Immature natural killer cell (primary cell): ENCODE measurements at regions not wholly inside any gene's neighbourhood (a gene's known extent, or its start where the extent isn't known, plus 50 kb on each side); places are given as distances from the start of the nearest gene placed in this dataset.
"Not testable (repeated sequence)": the region's sequence is repeated elsewhere in the genome, so short reads cannot be mapped to it uniquely, and the experiment has no call there.

Experiments used
- DNase-seq, 3 donors: peaks; one replicate each; pipeline ENCODE4 v3.0.0; 2022; ENCODE audit warnings: mixed read lengths in 1 of 3
- H3K27ac Mint-ChIP-seq, 6 donors: one replicate each; pipeline ENCODE4 v1.8.0; 2020; ENCODE audit warnings: mixed read lengths in 6 of 6, mild to moderate bottlenecking in 5 of 6, inconsistent platforms in 4 of 6, moderate library complexity in 3 of 6
- H3K27me3 Mint-ChIP-seq, 3 donors: one replicate each; pipeline ENCODE4 v1.8.0; 2020 to 2021; ENCODE audit warnings: low read depth in 3 of 3, mild to moderate bottlenecking in 3 of 3, mixed read lengths in 3 of 3, moderate library complexity in 3 of 3, inconsistent platforms in 1 of 3
- H3K36me3 Mint-ChIP-seq, 3 donors: one replicate each; pipeline ENCODE4 v1.8.0; 2020; ENCODE audit warnings: mixed read lengths in 3 of 3, inconsistent platforms in 2 of 3, mild to moderate bottlenecking in 2 of 3
- H3K4me1 Mint-ChIP-seq, 2 donors: one replicate each; pipeline ENCODE4 v1.8.0; 2020; ENCODE audit warnings: inconsistent platforms in 2 of 2, mild to moderate bottlenecking in 2 of 2, mixed read lengths in 2 of 2, moderate library complexity in 1 of 2
- H3K4me3 Mint-ChIP-seq, 5 donors: one replicate each; pipeline ENCODE4 v1.8.0; 2020; ENCODE audit warnings: mild to moderate bottlenecking in 5 of 5, mixed read lengths in 5 of 5, inconsistent platforms in 3 of 5, moderate library complexity in 3 of 5
- H3K9me3 Mint-ChIP-seq, 6 donors: one replicate each; pipeline ENCODE4 v1.8.0; 2020; ENCODE audit warnings: mild to moderate bottlenecking in 6 of 6, mixed read lengths in 6 of 6, inconsistent platforms in 4 of 6, moderate library complexity in 3 of 6

GRCh38 chr1:89436856-89437255 is 73.0 kb downstream of the GBP6 start:
- no peaks in the 10 kb centered on the region for H3K4me1 Mint-ChIP-seq
- no peak overlapping the region for H3K27ac Mint-ChIP-seq
- peaks cover 0 to 8% (median 3%) of the 10 kb centered on the region in 3 donors for H3K36me3 Mint-ChIP-seq
- H3K27me3 Mint-ChIP-seq = peaks cover 4 to 7% (median 6%) of the 10 kb centered on the region in 3 donors
- no peak overlapping the region for H3K4me3 Mint-ChIP-seq
- peaks cover 4 to 31% (median 22%) of the 10 kb centered on the region in 6 donors for H3K9me3 Mint-ChIP-seq
- DNase-seq = no peak

GRCh38 chr1:89438301-89438700 is 74.4 kb downstream of the GBP6 start:
- DNase-seq, H3K27ac Mint-ChIP-seq, H3K36me3 Mint-ChIP-seq, H3K4me3 Mint-ChIP-seq, H3K27me3 Mint-ChIP-seq, H3K4me1 Mint-ChIP-seq: not testable (repeated sequence)
- peaks cover 4 to 31% (median 22%) of the 10 kb centered on the region in 6 donors for H3K9me3 Mint-ChIP-seq

- DNase-seq = no peak
- H3K27ac Mint-ChIP-seq = no peak overlapping the region
- no peaks in the 10 kb centered on the region for H3K4me1 Mint-ChIP-seq
- H3K4me3 Mint-ChIP-seq = no peak overlapping the region
- H3K9me3 Mint-ChIP-seq = peaks cover 4 to 31% (median 22%) of the 10 kb centered on the region in 6 donors
- peaks cover 0 to 8% (median 7%) of the 10 kb centered on the region in 3 donors for H3K36me3 Mint-ChIP-seq
- H3K27me3 Mint-ChIP-seq = peaks cover 4 to 7% (median 6%) of the 10 kb centered on the region in 3 donors
Measured at GRCh38 chr1:89440911-89441310, 77.1 kb downstream of the GBP6 start.

GRCh38 chr1:89444791-89445190 is 79.8 kb upstream of the LRRC8B start:
- no peak for DNase-seq
- peaks cover 0 to 2% (median 1%) of the 10 kb centered on the region in 3 donors for H3K27me3 Mint-ChIP-seq
- H3K4me3 Mint-ChIP-seq = no peak overlapping the region

GRCh38 chr1:89451011-89451410 is 73.6 kb upstream of the LRRC8B start:
- no peak for DNase-seq
- Mint-ChIP-seq H3K9me3 (no peaks in the 10 kb centered on the region), H3K27ac (no peak overlapping the region), H3K4me3 (no peak overlapping the region), H3K27me3 (peaks cover 2 to 3% (median 2%) of the 10 kb centered on the region in 3 donors), H3K4me1 (no peaks in the 10 kb centered on the region), H3K36me3 (no peaks in the 10 kb centered on the region)

More at GRCh38 chr1:89444791-89445190, 79.8 kb upstream of the LRRC8B start:
- H3K36me3 Mint-ChIP-seq = peaks cover 0 to 4% (median 0%) of the 10 kb centered on the region in 3 donors
- peaks cover 0 to 5% (median 3%) of the 10 kb centered on the region in 6 donors for H3K9me3 Mint-ChIP-seq
- H3K4me1 Mint-ChIP-seq = no peaks in the 10 kb centered on the region
- H3K27ac Mint-ChIP-seq = no peak overlapping the region

- no peak for DNase-seq
- H3K36me3 Mint-ChIP-seq = no peaks in the 10 kb centered on the region
- peaks cover 2 to 9% (median 2%) of the 10 kb centered on the region in 3 donors for H3K27me3 Mint-ChIP-seq
- no peak overlapping the region for H3K4me3 Mint-ChIP-seq
- no peak overlapping the region for H3K27ac Mint-ChIP-seq
- no peaks in the 10 kb centered on the region for H3K4me1 Mint-ChIP-seq
- H3K9me3 Mint-ChIP-seq = no peaks in the 10 kb centered on the region
Measured at GRCh38 chr1:89453123-89453972, 71.3 kb upstream of the LRRC8B start.

- no peaks in the 10 kb centered on the region for H3K36me3 Mint-ChIP-seq
- peaks cover 0 to 12% (median 2%) of the 10 kb centered on the region in 3 donors for H3K27me3 Mint-ChIP-seq
- H3K27ac Mint-ChIP-seq = no peak overlapping the region
- no peak overlapping the region for H3K4me3 Mint-ChIP-seq
- no peaks in the 10 kb centered on the region for H3K9me3 Mint-ChIP-seq
- no peaks in the 10 kb centered on the region for H3K4me1 Mint-ChIP-seq
- peak; percentile 58 to 66 (median 61) for DNase-seq
Measured at GRCh38 chr1:89454845-89455521, 69.6 kb upstream of the LRRC8B start.

- no peak overlapping the region for H3K27ac Mint-ChIP-seq
- H3K27me3 Mint-ChIP-seq = peaks cover 2 to 12% (median 6%) of the 10 kb centered on the region in 3 donors
- no peaks in the 10 kb centered on the region for H3K4me1 Mint-ChIP-seq
- DNase-seq = no peak
- no peaks in the 10 kb centered on the region for H3K36me3 Mint-ChIP-seq
- H3K4me3 Mint-ChIP-seq = no peak overlapping the region
- H3K9me3 Mint-ChIP-seq = no peaks in the 10 kb centered on the region
Measured at GRCh38 chr1:89457046-89457445, 67.6 kb upstream of the LRRC8B start.

- DNase-seq = no peak
- H3K4me1 Mint-ChIP-seq = peaks cover 6 to 9% of the 10 kb centered on the region in 2 donors
- no peak overlapping the region for H3K4me3 Mint-ChIP-seq
- peaks cover 12 to 19% (median 14%) of the 10 kb centered on the region in 3 donors for H3K27me3 Mint-ChIP-seq
- no peaks in the 10 kb centered on the region for H3K36me3 Mint-ChIP-seq
- no peaks in the 10 kb centered on the region for H3K9me3 Mint-ChIP-seq
- no peak overlapping the region for H3K27ac Mint-ChIP-seq
Measured at GRCh38 chr1:89459081-89459480, 65.5 kb upstream of the LRRC8B start.

GRCh38 chr1:89460325-89460724 is 64.3 kb upstream of the LRRC8B start:
- H3K36me3 Mint-ChIP-seq = no peaks in the 10 kb centered on the region
- no peak overlapping the region for H3K4me3 Mint-ChIP-seq
- no peak overlapping the region for H3K27ac Mint-ChIP-seq
- peaks cover 16 to 26% (median 20%) of the 10 kb centered on the region in 3 donors for H3K27me3 Mint-ChIP-seq
- no peak for DNase-seq
- H3K9me3 Mint-ChIP-seq = no peaks in the 10 kb centered on the region
- peaks cover 8 to 12% of the 10 kb centered on the region in 2 donors for H3K4me1 Mint-ChIP-seq

- no peak for DNase-seq
- no peaks in the 10 kb centered on the region for H3K36me3 Mint-ChIP-seq
- peaks cover 8 to 12% of the 10 kb centered on the region in 2 donors for H3K4me1 Mint-ChIP-seq
- H3K27me3 Mint-ChIP-seq = peaks cover 22 to 30% (median 24%) of the 10 kb centered on the region in 3 donors
- no peaks in the 10 kb centered on the region for H3K9me3 Mint-ChIP-seq
- no peak overlapping the region for H3K4me3 Mint-ChIP-seq
- no peak overlapping the region for H3K27ac Mint-ChIP-seq
Measured at GRCh38 chr1:89462250-89462649, 62.4 kb upstream of the LRRC8B start.

GRCh38 chr1:89464008-89464407 is 60.6 kb upstream of the LRRC8B start:
- Mint-ChIP-seq H3K27ac (no peak overlapping the region), H3K36me3 (no peaks in the 10 kb centered on the region), H3K4me1 (peaks cover 8 to 12% of the 10 kb centered on the region in 2 donors), H3K4me3 (no peak overlapping the region), H3K27me3 (peaks cover 21 to 32% (median 25%) of the 10 kb centered on the region in 3 donors), H3K9me3 (no peaks in the 10 kb centered on the region)
- DNase-seq = peak; percentile 20 to 23 (median 23)

- Mint-ChIP-seq H3K9me3 (no peaks in the 10 kb centered on the region), H3K27me3 (peaks cover 25 to 35% (median 25%) of the 10 kb centered on the region in 3 donors), H3K36me3 (no peaks in the 10 kb centered on the region), H3K27ac (no peak overlapping the region), H3K4me3 (no peak overlapping the region), H3K4me1 (peaks cover 8 to 12% of the 10 kb centered on the region in 2 donors)
- DNase-seq = peak in 1 of 3 donors; percentile 7
Measured at GRCh38 chr1:89465201-89465600, 59.4 kb upstream of the LRRC8B start.

- Mint-ChIP-seq H3K9me3 (no peaks in the 10 kb centered on the region), H3K27ac (no peak overlapping the region), H3K27me3 (peaks cover 25 to 35% (median 29%) of the 10 kb centered on the region in 3 donors), H3K4me1 (peaks cover 8 to 12% of the 10 kb centered on the region in 2 donors), H3K36me3 (no peaks in the 10 kb centered on the region), H3K4me3 (no peak overlapping the region)
- DNase-seq = no peak
Measured at GRCh38 chr1:89466307-89466930, 58.2 kb upstream of the LRRC8B start.
